ENCODE measurements at regions not wholly inside any gene's neighbourhood (a gene's known extent, or its start where the extent isn't known, plus 50 kb on each side); places are given as distances from the start of the nearest gene placed in this dataset.

DNA sequence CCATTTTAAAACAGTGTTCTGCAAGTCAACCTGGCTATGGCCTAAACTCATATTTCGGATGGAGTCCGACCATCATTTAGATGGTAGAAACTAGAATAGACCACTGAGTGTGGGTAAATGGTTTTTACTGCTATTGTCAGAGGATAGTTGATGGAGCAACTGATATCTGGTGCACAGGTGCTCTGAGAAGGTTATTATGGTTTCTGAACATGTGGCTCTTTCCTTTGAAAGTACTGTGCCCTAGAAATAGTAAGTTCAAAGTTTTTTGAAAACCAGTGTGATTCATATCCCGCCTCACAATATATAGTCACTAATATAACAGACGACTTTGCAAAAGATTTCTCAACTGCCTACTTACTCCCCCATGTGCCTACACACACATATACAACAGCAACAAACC, 64.4 kb upstream of the BTG1 start:
- no peak for DNase-seq

GRCh38 chr12:92208613-92209121, 63.0 kb upstream of the BTG1 start:
- DNase-seq = no peak

DNA sequence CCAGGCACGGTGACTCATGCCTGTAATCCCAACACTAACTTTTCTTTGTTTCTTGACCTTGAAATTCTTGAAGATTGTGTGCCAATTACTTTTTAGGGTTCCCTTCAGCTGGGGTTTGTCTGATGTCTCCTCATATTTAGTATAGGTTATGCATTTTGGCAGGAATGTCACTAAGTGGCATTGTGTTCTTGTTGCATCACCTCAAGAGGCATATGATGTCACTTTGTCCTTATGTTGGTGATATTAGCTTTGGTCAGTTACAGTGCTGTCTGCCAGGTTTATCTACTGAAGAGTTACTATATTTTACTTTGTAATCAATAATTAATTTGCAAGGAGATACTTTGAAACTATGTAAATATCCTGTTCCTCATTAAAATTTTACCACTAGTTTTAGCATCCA, 61.0 kb upstream of the BTG1 start:
- no peak for DNase-seq

DNA sequence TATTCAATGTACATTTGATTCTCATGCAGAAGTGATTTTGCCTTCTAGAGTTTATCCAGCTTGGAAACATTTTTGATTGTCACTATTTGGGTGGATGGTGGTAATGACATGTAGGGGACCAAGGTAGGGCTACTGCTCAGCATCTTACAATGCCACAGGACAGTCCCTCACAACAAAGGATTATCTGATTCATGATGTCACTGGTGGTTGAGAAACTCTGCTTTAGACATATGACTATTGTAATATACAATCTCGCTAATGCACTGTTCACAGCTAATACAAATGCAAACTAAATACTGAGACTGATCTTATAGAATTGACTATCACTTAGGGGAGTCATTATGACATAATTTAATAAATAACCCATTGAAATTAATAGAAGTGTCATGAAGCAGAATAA, 60.4 kb upstream of the BTG1 start:
- no peak for DNase-seq

DNA sequence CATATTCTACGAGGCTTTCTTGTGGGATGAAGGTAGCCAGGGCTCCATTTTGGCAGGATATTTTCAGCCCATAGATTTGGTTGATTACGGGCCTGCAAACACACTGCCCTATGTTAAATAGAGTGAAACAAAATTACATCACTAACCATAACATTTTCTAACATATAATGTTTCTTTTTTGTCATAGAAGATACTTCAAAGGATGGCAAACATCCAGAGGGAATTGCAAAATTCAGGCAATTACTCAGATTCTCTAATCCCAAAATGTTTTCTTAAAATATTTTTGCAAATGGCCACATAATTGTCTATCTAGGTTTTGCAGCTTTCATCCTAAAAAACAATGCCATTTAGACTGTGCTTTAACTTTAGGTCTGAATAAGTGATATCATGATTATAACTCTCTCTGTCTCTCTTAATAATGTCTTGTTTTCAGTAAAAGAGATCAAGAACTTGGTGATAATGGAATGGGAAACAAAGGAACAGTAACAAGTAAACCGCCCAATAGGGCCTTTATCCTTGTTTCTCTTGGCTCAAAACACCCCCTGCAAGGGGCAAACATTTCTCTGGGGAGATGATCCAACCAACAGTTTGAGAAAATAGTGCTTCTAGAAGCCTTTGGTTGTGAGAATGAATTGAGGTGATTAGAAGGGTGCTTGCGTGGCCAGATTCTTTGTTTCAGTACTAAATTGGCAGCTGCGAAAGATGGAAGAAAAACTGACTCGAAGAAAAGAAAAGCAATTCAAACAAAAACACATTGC, 54.4 kb upstream of the BTG1 start:
- no peak for DNase-seq

DNA sequence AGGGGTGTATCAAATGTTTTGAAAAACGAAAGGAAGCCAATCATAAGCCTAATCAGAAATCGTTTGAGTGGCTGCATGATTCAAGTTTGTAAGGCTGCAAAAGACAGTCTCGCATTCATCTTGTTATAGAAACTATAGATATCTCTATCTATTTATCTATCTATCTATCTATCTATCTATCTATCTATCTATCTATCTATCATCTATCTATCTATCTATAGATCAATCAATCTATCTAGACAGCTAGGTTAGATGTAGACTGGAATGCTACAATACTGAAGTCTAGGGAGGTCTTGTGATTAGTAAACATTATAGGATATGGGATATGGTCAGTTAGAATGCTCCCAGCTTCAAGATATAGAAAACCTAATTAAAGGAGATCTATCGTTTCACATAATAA, 52.2 kb upstream of the BTG1 start:
- DNase-seq = no peak

DNA sequence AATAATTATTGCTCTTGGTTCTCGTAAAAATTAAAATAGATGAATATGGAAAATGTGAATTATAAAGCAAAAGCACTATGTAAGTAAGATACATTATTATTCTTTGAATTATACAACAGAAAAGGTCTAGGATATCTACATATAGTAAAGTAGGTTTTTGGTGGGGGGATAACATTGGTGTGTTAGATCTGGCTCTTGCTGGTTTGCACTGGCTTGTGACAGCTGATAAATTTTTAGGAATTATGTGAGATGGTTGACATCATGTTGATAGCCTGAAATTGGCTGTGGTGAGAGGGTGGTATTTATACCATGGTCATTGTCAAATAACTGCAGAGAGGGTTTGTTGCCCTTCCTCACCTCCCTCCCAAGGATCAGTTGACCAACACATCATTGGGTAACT, 50.7 kb upstream of the BTG1 start:
- DNase-seq = no peak
